ENCODE measurements at regions not wholly inside any gene's neighbourhood (a gene's known extent, or its start where the extent isn't known, plus 50 kb on each side); places are given as distances from the start of the nearest gene placed in this dataset.

DNA sequence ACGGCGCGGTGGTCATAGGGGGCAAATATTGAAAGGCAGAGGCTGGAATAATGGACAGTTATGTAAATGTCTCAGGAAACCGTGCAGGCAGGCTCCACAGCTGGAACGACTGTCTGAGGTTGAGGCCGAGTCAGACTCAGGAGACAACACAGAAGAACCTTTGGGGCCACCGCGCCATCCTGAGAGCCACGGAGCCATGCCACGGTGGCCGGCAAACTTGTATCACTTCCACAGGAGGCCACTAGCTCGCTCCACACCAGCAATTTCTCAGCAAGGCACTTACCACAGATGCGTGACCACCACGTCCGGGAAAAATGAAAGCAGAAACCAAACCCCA is 156.7 kb upstream of the SALL3 start:
- no peaks in the 10 kb centered on the region for H3K9me1 ChIP-seq (ENCODE audit: control insufficient read depth, extremely low read depth, insufficient read depth, low read length)
- no peaks in the 10 kb centered on the region for H3K4me1 ChIP-seq (ENCODE audit: control insufficient read depth, extremely low read depth, insufficient read depth, low read length)
- no peaks in the 10 kb centered on the region for H4K20me1 ChIP-seq (ENCODE audit: control insufficient read depth, extremely low read depth, insufficient read depth, low read length)
- no peak overlapping the region for H2AFZ ChIP-seq (ENCODE audit: control insufficient read depth, low read length)
- H3K79me2 ChIP-seq (ENCODE audit: control insufficient read depth, insufficient read depth, low read length): no peaks in the 10 kb centered on the region
- H3K4me3 ChIP-seq (ENCODE audit: control insufficient read depth in 2 of 3, extremely low read depth in 1 of 3, insufficient read depth in 2 of 3, low read depth in 1 of 3, low read length in 3 of 3): no peak overlapping the region
- no peaks in the 10 kb centered on the region for H3K36me3 ChIP-seq (ENCODE audit: control insufficient read depth in 2 of 2, extremely low read depth in 1 of 2, insufficient read depth in 2 of 2, low read length in 2 of 2)
- DNase-seq (ENCODE audit: low read depth, low spot score) (no peak), FAIRE-seq (no peak)
- peaks cover 12% of the 10 kb centered on the region for H3K9me3 ChIP-seq (ENCODE audit: control insufficient read depth, low read depth, low read length)
- no peak overlapping the region for H3K27ac ChIP-seq (ENCODE audit: control insufficient read depth, insufficient read depth, low read length)
- TF ChIP-seq, protein P1, sequence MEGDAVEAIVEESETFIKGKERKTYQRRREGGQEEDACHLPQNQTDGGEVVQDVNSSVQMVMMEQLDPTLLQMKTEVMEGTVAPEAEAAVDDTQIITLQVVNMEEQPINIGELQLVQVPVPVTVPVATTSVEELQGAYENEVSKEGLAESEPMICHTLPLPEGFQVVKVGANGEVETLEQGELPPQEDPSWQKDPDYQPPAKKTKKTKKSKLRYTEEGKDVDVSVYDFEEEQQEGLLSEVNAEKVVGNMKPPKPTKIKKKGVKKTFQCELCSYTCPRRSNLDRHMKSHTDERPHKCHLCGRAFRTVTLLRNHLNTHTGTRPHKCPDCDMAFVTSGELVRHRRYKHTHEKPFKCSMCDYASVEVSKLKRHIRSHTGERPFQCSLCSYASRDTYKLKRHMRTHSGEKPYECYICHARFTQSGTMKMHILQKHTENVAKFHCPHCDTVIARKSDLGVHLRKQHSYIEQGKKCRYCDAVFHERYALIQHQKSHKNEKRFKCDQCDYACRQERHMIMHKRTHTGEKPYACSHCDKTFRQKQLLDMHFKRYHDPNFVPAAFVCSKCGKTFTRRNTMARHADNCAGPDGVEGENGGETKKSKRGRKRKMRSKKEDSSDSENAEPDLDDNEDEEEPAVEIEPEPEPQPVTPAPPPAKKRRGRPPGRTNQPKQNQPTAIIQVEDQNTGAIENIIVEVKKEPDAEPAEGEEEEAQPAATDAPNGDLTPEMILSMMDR (optimal IDR thresholded peaks at IDR 0.05 in 1 of 3, IDR thresholded peaks at IDR 0.05 in 1 of 3, conservative IDR thresholded peaks at IDR 0.05 in 1 of 3; ENCODE audit: extremely low read depth in 1 of 3, insufficient read depth in 2 of 3, low read length in 3 of 3): no peak
- no peak for TF ChIP-seq EZH2 (IDR thresholded peaks at IDR 0.05; ENCODE audit: low read length)
- dilution Hi-C loops (cut with MboI; ENCODE audit: extremely low pct_ligation_motif_present, low sequenced_read_pairs): no loop called here
- H3K27me3 ChIP-seq (ENCODE audit: control insufficient read depth, extremely low read depth, insufficient read depth, low read length): no peaks in the 10 kb centered on the region
- H3K4me2 ChIP-seq (ENCODE audit: control insufficient read depth, extremely low read depth, insufficient read depth, low read depth, low read length): no peak overlapping the region
- no peak overlapping the region for H3K9ac ChIP-seq (ENCODE audit: control insufficient read depth, extremely low read depth, insufficient read depth, low read length)

DNA sequence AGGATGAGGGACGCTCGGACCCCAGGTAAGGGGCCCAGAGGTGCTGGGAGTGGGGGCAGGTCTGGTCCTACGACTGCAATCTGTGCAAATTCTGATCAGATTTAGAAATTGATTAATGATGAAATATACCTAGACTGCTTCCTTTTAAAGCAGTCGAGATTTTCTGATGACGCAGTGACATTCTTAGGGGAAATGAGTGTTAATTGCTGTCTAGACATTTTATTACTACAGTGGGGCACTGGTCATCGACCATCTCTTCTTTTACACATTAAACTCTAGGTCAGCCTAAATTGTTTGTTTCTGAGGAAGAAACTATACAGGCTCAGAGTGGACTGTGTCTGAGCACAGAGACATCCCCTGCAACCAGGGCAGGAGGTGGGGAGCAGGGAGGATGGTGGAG is 154.4 kb upstream of the SALL3 start:
- Histone ChIP-seq H3K9me1 (ENCODE audit: control insufficient read depth, extremely low read depth, insufficient read depth, low read length) (no peaks in the 10 kb centered on the region), H3K9me3 (ENCODE audit: control insufficient read depth, low read depth, low read length) (peaks cover 19% of the 10 kb centered on the region), H3K4me3 (ENCODE audit: control insufficient read depth in 2 of 3, extremely low read depth in 1 of 3, insufficient read depth in 2 of 3, low read depth in 1 of 3, low read length in 3 of 3) (no peak overlapping the region), H3K36me3 (ENCODE audit: control insufficient read depth in 2 of 2, extremely low read depth in 1 of 2, insufficient read depth in 2 of 2, low read length in 2 of 2) (no peaks in the 10 kb centered on the region), H3K27ac (ENCODE audit: control insufficient read depth, insufficient read depth, low read length) (no peak overlapping the region), H2AFZ (ENCODE audit: control insufficient read depth, low read length) (no peak overlapping the region), H3K4me2 (ENCODE audit: control insufficient read depth, extremely low read depth, insufficient read depth, low read depth, low read length) (no peak overlapping the region), H3K79me2 (ENCODE audit: control insufficient read depth, insufficient read depth, low read length) (no peaks in the 10 kb centered on the region), H3K27me3 (ENCODE audit: control insufficient read depth, extremely low read depth, insufficient read depth, low read length) (no peaks in the 10 kb centered on the region), H3K9ac (ENCODE audit: control insufficient read depth, extremely low read depth, insufficient read depth, low read length) (no peak overlapping the region), H3K4me1 (ENCODE audit: control insufficient read depth, extremely low read depth, insufficient read depth, low read length) (no peaks in the 10 kb centered on the region), H4K20me1 (ENCODE audit: control insufficient read depth, extremely low read depth, insufficient read depth, low read length) (no peaks in the 10 kb centered on the region)
- no peak for DNase-seq (ENCODE audit: low read depth, low spot score)
- FAIRE-seq: no peak
- dilution Hi-C loops (cut with MboI; ENCODE audit: extremely low pct_ligation_motif_present, low sequenced_read_pairs): no loop called here
- TF ChIP-seq EZH2 (IDR thresholded peaks at IDR 0.05; ENCODE audit: low read length): no peak
- TF ChIP-seq, protein P1 (optimal IDR thresholded peaks at IDR 0.05 in 1 of 3, IDR thresholded peaks at IDR 0.05 in 1 of 3, conservative IDR thresholded peaks at IDR 0.05 in 1 of 3; ENCODE audit: extremely low read depth in 1 of 3, insufficient read depth in 2 of 3, low read length in 3 of 3): no peak

Measured in keratinocyte (primary cell).